ENCODE measurements at regions not wholly inside any gene's neighbourhood (a gene's known extent, or its start where the extent isn't known, plus 50 kb on each side); places are given as distances from the start of the nearest gene placed in this dataset.

- TF ChIP-seq ETS1 (IDR thresholded peaks at IDR 0.05) (no peak), REST (IDR thresholded peaks at IDR 0.05; ENCODE audit: unreplicated experiment) (no peak), CTCF (conservative IDR thresholded peaks at IDR 0.05; ENCODE audit: low read depth in 2 of 2) (no peak), EZH2phosphoT487 (IDR thresholded peaks at IDR 0.05; ENCODE audit: unreplicated experiment) (no peak)
These were observed 77.9 kb downstream of the ANXA1 start (continued) for GRCh38 chr9:73229543-73229942.

- Histone ChIP-seq H2AFZ (no peak overlapping the region), H3K79me2 (replicated peaks; ENCODE audit: insufficient read depth) (no peaks in the 10 kb centered on the region), H3F3A (replicated peaks; ENCODE audit: low read depth) (no peaks in the 10 kb centered on the region), H3K27me3 (ENCODE audit: insufficient read depth) (no peaks in the 10 kb centered on the region), H3K4me1 (ENCODE audit: insufficient read depth) (0 out of 2 replicates have a peak, but pooled peaks cover 3% of the 10 kb centered on the region), H3K4me2 (no peak overlapping the region), H3K36me3 (ENCODE audit: insufficient read depth) (no peaks in the 10 kb centered on the region), H3K27ac (ENCODE audit: low read depth) (no peak overlapping the region), H3K4me3 (no peak overlapping the region), H4K20me1 (replicated peaks; ENCODE audit: insufficient read depth) (no peaks in the 10 kb centered on the region), H3K9me2 (ENCODE audit: insufficient read depth) (peaks cover 15% of the 10 kb centered on the region)
- Mint-ChIP-seq H3K27me3 (ENCODE audit: insufficient read depth, low read depth, poor library complexity) (no peaks in the 10 kb centered on the region), H3K9me3 (no peaks in the 10 kb centered on the region; the same call in 1 of the 3 replicates), H3K27ac (no peak overlapping the region), H3K4me3 (no peak overlapping the region), H3K4me1 (peaks cover under 1% of the 10 kb centered on the region; the same call in 2 of the 3 replicates), H3K36me3 (ENCODE audit: low read depth) (no peaks in the 10 kb centered on the region)
- DNase-seq (ENCODE audit: low spot score) (no peak), ATAC-seq (no peak)
- no peak for TF ChIP-seq CREB1 (CRISPR knock-in tag; IDR thresholded peaks at IDR 0.05; ENCODE audit: low read depth)
- TF ChIP-seq EZH2phosphoT487 (IDR thresholded peaks at IDR 0.05; ENCODE audit: unreplicated experiment) = no peak
- no peak for TF ChIP-seq ZNF331 (CRISPR knock-in tag; IDR thresholded peaks at IDR 0.05; ENCODE audit: low read depth)
- no peak for TF ChIP-seq NANOG (IDR thresholded peaks at IDR 0.05; ENCODE audit: borderline replicate concordance)
- TF ChIP-seq CTCF (conservative IDR thresholded peaks at IDR 0.05; ENCODE audit: low read depth in 2 of 2) = no peak
- no peak for TF ChIP-seq POLR2AphosphoS5 (IDR thresholded peaks at IDR 0.05; ENCODE audit: low read depth)
- TF ChIP-seq JUNB (IDR thresholded peaks at IDR 0.05; ENCODE audit: unreplicated experiment) = no peak
- TF ChIP-seq REST (IDR thresholded peaks at IDR 0.05; ENCODE audit: unreplicated experiment) = no peak
These were observed 78.6 kb downstream of the ANXA1 start for GRCh38 chr9:73230251-73230650.
